GM21717 (cell line): ENCODE measurements at regions not wholly inside any gene's neighbourhood (a gene's known extent, or its start where the extent isn't known, plus 50 kb on each side); places are given as distances from the start of the nearest gene placed in this dataset.
A peak's percentile ranks its signal among the peaks of the same experiment; 100 is the strongest.

ENCODE experiments used
- ATAC-seq: cut with Tn5 transposase; IDR thresholded peaks from one replicate; pipeline ENCODE4 v1.9.1; 2021; ENCODE audit warnings: mild to moderate bottlenecking, moderate library complexity; ENCODE audit not compliant: unreplicated experiment

DNA sequence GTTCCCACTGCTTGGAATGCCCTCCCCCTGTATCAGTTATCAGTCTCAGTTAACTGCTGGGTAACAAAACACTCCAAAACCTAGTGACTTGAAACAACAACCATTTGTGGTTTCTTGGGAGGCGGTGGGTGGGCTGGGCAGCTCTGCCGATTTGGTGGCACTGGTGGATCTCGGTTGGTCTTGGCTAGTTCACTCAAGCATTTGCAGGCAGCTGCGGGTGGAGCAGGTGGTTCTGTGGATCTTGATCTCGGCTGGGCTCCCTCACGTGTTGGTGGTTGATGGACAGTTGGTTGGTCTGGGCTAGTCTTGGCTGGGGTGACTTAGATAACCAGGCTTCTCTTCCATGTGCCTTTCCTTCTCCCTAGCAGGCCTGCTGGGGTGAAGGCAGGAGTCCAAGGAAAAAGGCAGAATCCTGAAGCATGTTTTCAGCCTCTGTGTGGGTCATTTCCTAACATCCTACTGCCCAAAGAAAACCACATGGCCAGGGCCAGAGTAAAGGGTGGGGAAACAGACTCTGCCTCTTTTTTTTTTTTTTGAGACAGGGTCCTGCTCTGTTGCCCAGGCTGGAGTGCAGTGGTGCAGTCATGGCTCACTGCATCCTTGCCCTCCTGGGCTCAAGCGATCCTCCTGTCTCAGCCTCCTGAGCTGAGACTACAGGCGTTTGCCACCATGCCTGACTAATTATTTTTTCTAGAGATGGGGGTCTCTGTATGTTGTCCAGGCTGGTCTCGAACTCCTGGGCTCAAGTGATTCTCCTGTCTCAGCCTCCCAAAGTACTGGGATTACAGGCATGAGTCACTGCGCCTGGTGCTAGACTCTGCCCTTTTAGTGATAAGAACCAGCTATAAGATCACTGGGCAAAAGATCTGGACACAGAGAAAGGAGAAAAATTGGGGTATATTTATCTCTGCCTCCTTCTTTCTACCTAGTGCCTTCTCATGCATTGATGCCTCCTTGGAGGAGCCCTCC, 183.7 kb downstream of the RGS3 start:
- no peak for ATAC-seq

- no peak for ATAC-seq
Measured at GRCh38 chr9:113648048-113648447, 184.5 kb downstream of the RGS3 start.

DNA sequence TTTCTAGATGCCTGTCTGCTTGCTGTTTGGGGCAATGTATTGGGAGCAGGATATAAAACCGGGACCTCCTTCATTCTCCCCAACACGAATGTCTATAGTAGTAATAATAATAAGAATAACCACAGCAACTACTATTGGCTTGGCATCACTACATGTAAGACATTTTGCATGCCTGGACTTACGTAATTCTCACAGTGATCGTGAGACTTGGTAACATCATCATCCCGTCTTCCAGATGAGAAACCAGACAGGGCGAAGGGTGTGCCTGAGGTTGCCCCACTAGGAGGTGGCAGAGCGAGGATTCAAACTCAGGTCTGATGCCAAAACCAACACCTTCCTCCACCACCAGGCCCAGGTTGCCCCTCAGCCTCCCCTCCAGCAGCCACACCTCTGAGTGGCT, 185.1 kb downstream of the RGS3 start:
- ATAC-seq = no peak

DNA sequence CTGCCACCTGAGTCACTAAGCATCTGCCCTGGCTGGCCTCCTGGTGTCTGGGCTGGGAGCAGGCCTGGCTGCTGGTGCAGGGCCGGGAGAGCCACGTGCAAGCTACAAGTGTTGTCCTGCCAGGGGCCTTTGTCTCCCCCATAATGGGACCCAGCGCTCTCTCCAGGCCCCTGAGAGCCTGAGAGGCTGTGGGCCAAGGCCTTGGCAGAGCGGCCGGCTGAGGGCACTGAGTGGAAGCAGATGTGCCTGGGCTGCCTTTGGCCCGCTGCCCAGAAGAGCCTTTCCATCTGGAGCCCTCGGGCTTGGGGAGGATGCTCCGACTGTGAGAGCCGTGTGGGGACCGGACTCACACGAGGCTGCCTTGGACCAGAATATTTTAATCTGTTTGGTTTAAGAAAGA, 185.5 kb downstream of the RGS3 start:
- no peak for ATAC-seq

GRCh38 chr9:113649855-113650206, 186.3 kb downstream of the RGS3 start:
- ATAC-seq = no peak

DNA sequence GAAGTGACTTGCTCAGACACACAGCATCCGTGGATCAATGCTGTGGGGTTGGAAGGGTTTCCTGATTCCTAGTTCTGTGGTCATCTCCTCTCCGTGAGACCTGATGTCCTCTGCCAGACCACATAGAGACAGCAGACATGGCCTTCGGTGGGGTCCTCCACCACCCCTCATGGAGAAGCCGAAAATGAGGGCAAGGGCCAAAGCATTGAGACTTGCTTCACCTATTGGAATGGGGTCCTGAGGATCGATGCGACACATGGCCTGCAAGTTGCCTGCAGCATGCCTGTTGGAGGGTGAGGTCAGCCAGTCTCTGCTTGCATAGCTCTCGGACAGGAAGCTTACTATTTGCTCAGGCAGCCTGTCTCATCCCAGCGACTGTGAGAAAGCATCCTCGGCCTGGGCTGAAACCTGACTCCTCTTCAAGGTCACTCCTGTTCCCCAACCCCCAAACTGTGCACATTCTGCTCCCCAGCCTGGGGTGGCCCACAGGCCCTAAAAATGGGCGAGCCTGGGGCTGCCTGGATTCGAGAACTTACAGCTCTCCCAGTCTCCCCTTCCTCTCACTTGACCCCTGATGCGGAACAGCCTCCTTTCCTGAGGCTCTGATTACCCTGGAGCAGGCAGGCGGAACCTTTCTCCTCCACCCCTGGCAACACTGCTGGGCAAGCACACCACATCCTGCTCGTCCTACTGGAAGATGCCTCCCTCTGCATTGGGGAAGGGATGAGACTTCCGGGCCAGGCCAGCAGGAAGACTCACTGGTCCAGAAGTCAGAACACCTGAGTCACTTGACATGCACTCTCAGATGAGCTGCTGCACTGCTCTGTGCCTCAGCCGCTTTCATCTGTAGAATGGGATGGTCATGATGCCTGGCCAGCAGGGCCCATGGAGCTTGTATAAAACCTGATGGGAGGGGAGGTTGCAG, 186.9 kb downstream of the RGS3 start:
- ATAC-seq = no peak

GRCh38 chr9:113651896-113652295, 188.4 kb downstream of the RGS3 start:
- ATAC-seq = no peak

GRCh38 chr9:113652355-113653152, 189.0 kb downstream of the RGS3 start:
- ATAC-seq = no peak

- no peak for ATAC-seq
Measured at GRCh38 chr9:113653746-113654604, 190.4 kb downstream of the RGS3 start.

- no peak for ATAC-seq
Measured at GRCh38 chr9:113654605-113655428, 191.3 kb downstream of the RGS3 start.

- ATAC-seq = no peak
Measured at GRCh38 chr9:113656771-113657670, 193.5 kb downstream of the RGS3 start.

- ATAC-seq = peak; percentile 68
Measured at GRCh38 chr9:113657765-113658544, 194.4 kb downstream of the RGS3 start.

GRCh38 chr9:113658545-113658895, 195.0 kb downstream of the RGS3 start:
- ATAC-seq = no peak

- ATAC-seq = no peak
Measured at GRCh38 chr9:113659039-113659438, 195.5 kb downstream of the RGS3 start.

DNA sequence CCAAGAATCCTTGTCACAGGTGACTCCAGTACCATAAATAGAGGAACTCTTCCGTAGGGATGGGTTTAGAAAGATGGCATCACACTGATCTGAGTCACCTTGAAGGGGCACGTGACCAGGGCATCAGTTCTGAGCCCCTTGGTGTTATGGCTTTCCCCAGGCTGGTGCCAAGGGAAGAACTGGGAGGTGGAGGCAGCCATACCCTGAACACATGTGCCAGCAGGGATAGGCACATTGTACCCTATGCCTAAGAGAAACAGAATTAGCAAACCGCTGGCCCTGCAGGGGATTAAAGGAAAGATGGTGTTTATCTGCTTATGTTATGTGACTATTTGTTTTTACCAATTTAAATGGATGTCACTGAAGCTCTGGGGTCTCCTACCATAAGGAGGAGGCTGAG, 196.2 kb downstream of the RGS3 start:
- ATAC-seq = no peak

- ATAC-seq = no peak
Measured at GRCh38 chr9:113660196-113660595, 196.7 kb downstream of the RGS3 start.

- no peak for ATAC-seq
Measured at GRCh38 chr9:113661074-113661473, 197.5 kb downstream of the RGS3 start.
